Colonic mucosa (tissue), 4 donors: ENCODE measurements at regions not wholly inside any gene's neighbourhood (a gene's known extent, or its start where the extent isn't known, plus 50 kb on each side); places are given as distances from the start of the nearest gene placed in this dataset.

Experiments used
- DNase-seq: peaks from one replicate; pipeline ENCODE4 v3.0.0-alpha.2; 2020
- H3K27ac ChIP-seq: fragments of 200-600 bp; one replicate; pipeline ENCODE4 v1.8.0; 2021
- H3K27me3 ChIP-seq: fragments of 200-600 bp; one replicate; pipeline ENCODE4 v1.8.0; 2021
- H3K36me3 ChIP-seq: fragments of 200-600 bp; one replicate; pipeline ENCODE4 v1.8.0; 2021
- H3K4me1 ChIP-seq: fragments of 200-600 bp; one replicate; pipeline ENCODE4 v1.8.0; 2021; ENCODE audit warnings: mild to moderate bottlenecking
- H3K4me3 ChIP-seq: fragments of 200-600 bp; one replicate; pipeline ENCODE4 v1.8.0; 2021
- H3K9ac ChIP-seq, 2 donors: one replicate each; pipeline ENCODE4 v1.7.0; 2013; ENCODE audit warnings: control low read depth in 2 of 2, low read depth in 2 of 2, low read length in 2 of 2
- H3K9me3 ChIP-seq: fragments of 200-600 bp; one replicate; pipeline ENCODE4 v1.8.0; 2021
- CTCF ChIP-seq: fragments of 200-600 bp; IDR thresholded peaks from one replicate; pipeline ENCODE4 v1.8.0; 2022; ENCODE audit warnings: antibody characterized with exemption, mild to moderate bottlenecking
- intact Hi-C: fragments of 100-400 bp; cut with DNase I; formaldehyde crosslinking; loops from one replicate; pipeline ENCODE4 v1.14.1; 2022
- donor health status: healthy.
- donor health status: DM: no; HTN: no; CAD: no.
- donor health status: DM: no; HTN: no; CAD: no.

- no peak for TF ChIP-seq CTCF
- no peak overlapping the region for H3K4me3 ChIP-seq
- intact Hi-C loops = no loop called here
- H3K36me3 ChIP-seq = no peaks in the 10 kb centered on the region
- H3K27ac ChIP-seq = no peak overlapping the region
- no peaks in the 10 kb centered on the region for H3K27me3 ChIP-seq
- H3K9me3 ChIP-seq = no peaks in the 10 kb centered on the region
- no peaks in the 10 kb centered on the region for H3K4me1 ChIP-seq
- H3K9ac ChIP-seq = no peak overlapping the region
- DNase-seq = no peak
Observed at GRCh38 chrX:109839694-109840567, 106.9 kb upstream of the ACSL4 start.

GRCh38 chrX:109840585-109840984 is 107.5 kb upstream of the ACSL4 start:
- no peaks in the 10 kb centered on the region for H3K36me3 ChIP-seq
- intact Hi-C loops = no loop called here
- DNase-seq = peak; percentile 20
- no peak for TF ChIP-seq CTCF
- H3K9me3 ChIP-seq = no peaks in the 10 kb centered on the region
- no peak overlapping the region for H3K9ac ChIP-seq
- no peaks in the 10 kb centered on the region for H3K4me1 ChIP-seq
- no peaks in the 10 kb centered on the region for H3K27me3 ChIP-seq
- no peak overlapping the region for H3K27ac ChIP-seq
- no peak overlapping the region for H3K4me3 ChIP-seq

DNA sequence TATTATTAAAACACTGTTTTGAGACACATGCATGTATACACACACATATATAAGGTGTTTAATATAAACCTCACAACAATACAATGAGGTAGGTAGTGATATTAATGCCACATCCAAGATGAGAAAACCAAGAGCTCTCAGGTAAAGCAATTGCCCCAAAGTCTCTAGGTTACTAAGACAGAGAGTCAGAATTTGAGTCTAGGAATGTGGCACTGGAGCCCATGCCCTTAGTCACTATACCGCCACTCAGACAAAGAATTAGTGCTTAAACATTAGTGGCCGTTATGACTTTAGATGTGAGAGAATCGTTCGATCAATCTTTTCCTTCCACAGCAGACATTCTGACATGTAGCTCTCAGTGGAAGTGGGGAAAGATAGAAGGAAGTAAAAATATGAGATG is 108.2 kb upstream of the ACSL4 start:
- intact Hi-C loops = no loop called here
- no peak overlapping the region for H3K27ac ChIP-seq
- no peaks in the 10 kb centered on the region for H3K36me3 ChIP-seq
- no peak overlapping the region for H3K9ac ChIP-seq
- H3K4me1 ChIP-seq = no peaks in the 10 kb centered on the region
- TF ChIP-seq CTCF = no peak
- DNase-seq = no peak
- H3K27me3 ChIP-seq = no peaks in the 10 kb centered on the region
- no peaks in the 10 kb centered on the region for H3K9me3 ChIP-seq
- H3K4me3 ChIP-seq = no peak overlapping the region

DNA sequence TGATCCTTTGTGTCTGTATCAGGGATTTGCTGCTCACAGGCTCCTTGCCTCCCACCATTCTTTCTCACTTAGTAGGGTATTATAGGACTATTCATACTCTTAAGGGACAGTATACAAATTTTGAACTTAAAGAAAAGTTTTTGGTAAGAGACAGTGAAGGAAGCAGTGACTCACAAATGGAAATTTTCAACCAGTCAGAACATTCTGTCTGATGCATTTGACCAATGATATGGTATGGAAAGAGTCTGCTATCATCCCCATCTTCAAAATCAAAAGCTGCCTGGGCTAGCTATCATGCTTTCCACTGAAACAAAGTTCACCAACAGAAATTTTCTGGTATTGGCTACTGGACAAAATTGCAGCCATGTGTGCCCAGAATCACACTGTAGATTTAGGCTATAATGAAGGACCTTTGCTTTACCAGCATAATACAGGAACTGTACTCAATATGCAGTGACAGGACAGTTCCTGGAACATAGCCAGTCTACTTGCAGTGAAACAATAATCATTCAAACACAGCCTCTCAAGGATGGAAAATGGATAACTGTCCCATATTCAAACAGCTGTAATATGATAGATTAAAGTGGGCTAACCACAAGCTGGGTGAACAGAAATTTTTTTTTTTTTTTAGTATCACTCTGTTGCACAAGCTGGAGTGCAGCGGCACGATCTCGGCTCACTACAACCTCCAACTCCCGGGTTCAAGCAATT is 109.0 kb upstream of the ACSL4 start:
- intact Hi-C loops = no loop called here

GRCh38 chrX:109842611-109843010 is 109.6 kb upstream of the ACSL4 start:
- intact Hi-C loops = no loop called here
- no peak for DNase-seq

More for the DNA sequence above, 109.0 kb upstream of the ACSL4 start:
- no peak for TF ChIP-seq CTCF
- DNase-seq = no peak
- no peaks in the 10 kb centered on the region for H3K4me1 ChIP-seq
- H3K27me3 ChIP-seq = no peaks in the 10 kb centered on the region
- no peaks in the 10 kb centered on the region for H3K9me3 ChIP-seq
- no peak overlapping the region for H3K27ac ChIP-seq
- no peak overlapping the region for H3K9ac ChIP-seq
- no peaks in the 10 kb centered on the region for H3K36me3 ChIP-seq
- H3K4me3 ChIP-seq = no peak overlapping the region

More at GRCh38 chrX:109842611-109843010, 109.6 kb upstream of the ACSL4 start:
- Histone ChIP-seq H3K4me3 (no peak overlapping the region), H3K4me1 (no peaks in the 10 kb centered on the region), H3K27me3 (no peaks in the 10 kb centered on the region), H3K9me3 (no peaks in the 10 kb centered on the region), H3K36me3 (no peaks in the 10 kb centered on the region), H3K9ac (no peak overlapping the region), H3K27ac (no peak overlapping the region)
- no peak for TF ChIP-seq CTCF
